GM12872 (cell line): ENCODE measurements at regions not wholly inside any gene's neighbourhood (a gene's known extent, or its start where the extent isn't known, plus 50 kb on each side); places are given as distances from the start of the nearest gene placed in this dataset.

ENCODE experiments used
- TF ChIP-seq, protein P1 (sequence below): IDR thresholded peaks from 3 replicates; pipeline ENCODE4 v1.5.1; 2011; ENCODE audit warnings: low read depth, mild to moderate bottlenecking, low read length, moderate library complexity; ENCODE audit not compliant: insufficient read depth

DNA sequence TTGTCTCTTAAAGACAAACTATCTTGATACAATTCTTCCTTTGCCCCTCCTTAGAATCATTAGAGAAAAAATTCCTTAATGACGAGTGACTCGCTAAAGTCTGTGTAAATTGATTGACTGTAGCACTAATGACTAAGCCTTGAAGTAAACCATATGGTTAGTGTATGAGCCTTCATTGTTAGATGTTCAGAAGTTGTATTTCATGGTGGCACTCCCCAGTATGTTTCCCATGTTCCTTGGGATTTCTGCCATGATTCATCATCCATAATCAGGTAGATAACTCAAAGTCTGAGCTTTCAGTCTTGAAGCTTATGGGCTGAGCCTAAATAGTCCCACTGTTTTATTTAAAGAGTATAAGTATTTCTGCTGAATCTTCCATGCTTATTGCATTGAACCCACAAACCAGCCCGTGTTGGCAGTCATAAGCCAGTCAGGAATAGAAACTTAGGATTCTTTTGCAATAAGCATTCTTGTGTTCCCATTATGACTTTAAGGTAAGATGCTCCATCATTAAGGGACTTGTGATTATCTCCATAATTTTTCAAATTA lies 371.2 kb upstream of the RARB start:
- TF ChIP-seq, protein P1, sequence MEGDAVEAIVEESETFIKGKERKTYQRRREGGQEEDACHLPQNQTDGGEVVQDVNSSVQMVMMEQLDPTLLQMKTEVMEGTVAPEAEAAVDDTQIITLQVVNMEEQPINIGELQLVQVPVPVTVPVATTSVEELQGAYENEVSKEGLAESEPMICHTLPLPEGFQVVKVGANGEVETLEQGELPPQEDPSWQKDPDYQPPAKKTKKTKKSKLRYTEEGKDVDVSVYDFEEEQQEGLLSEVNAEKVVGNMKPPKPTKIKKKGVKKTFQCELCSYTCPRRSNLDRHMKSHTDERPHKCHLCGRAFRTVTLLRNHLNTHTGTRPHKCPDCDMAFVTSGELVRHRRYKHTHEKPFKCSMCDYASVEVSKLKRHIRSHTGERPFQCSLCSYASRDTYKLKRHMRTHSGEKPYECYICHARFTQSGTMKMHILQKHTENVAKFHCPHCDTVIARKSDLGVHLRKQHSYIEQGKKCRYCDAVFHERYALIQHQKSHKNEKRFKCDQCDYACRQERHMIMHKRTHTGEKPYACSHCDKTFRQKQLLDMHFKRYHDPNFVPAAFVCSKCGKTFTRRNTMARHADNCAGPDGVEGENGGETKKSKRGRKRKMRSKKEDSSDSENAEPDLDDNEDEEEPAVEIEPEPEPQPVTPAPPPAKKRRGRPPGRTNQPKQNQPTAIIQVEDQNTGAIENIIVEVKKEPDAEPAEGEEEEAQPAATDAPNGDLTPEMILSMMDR = no peak

DNA sequence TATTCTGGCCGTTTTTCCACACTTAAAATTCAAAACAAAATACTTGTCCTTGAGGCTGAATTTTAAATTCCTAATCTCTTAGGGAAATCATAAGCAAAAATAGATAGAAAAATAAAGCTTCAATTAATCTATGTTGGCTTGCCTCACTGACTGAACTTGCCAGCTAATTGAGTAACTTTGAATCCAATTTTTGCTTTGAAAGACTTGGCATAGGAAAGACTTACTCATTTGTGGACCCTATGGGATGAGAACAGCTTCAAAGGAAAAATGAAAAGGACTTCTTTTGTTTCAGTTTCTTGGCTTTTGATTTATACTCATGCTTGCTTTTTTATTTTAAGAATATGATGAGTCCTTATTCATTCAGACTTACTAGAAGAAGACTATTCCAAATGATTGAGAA lies 370.7 kb upstream of the RARB start:
- TF ChIP-seq, protein P1 = no peak

DNA sequence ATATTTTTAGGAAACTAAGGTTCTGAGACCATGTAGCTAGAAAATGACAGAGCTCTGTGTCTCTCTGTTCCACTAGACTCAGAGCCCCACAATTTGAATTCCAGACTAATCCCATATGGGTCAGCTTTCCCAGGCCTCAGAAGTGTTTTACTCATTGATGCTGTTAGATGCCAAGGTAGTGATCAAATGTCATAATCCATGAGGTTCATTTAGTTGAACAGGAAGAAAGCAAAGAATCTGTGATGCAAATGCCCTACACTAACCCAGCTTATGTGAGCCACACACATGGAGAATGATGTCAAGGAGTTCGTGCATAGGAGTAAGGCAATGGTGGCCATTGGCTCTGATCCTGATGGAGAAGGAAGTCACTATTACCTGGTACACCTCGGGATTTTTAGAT lies 363.4 kb upstream of the RARB start:
- TF ChIP-seq, protein P1 = no peak

DNA sequence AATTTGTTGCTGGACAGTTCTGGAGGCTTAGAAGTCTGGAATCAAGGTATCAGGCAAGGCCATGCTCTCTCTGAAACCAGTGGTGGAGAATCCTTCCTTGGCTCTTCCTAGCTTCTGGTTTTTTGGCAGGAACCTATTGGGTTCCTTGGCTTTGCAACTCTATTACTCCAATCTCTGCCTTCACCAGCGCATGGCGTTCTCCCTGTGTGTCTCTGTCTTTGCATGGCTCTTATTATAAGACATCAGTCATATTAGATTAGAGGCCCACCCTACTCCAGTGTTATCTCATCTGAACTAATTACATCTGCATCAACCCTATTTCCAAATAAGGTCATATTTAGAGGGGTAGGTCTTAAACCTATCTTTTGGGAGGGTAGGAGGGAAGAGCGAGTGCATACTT lies 358.1 kb upstream of the RARB start:
- TF ChIP-seq, protein P1 = no peak

DNA sequence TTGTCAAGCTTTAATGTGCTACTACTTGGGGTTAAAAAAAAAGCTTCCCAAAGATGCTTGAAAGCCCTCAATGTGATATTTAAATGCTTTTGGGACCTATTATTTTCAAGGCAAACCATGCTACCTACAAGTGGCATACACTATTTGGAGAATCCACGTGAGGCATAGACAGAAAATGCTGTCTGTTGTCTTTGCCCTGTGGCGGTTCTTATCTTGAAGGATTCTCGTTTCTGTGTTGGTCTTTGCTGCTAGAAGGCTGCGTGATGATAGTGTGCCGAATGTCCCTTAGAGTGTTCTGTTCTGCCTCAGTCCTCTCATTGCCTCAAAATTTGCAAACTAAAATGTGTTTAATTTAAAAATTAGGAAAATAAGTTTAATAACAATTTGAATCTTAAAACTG lies 356.2 kb upstream of the RARB start:
- TF ChIP-seq, protein P1 = no peak

DNA sequence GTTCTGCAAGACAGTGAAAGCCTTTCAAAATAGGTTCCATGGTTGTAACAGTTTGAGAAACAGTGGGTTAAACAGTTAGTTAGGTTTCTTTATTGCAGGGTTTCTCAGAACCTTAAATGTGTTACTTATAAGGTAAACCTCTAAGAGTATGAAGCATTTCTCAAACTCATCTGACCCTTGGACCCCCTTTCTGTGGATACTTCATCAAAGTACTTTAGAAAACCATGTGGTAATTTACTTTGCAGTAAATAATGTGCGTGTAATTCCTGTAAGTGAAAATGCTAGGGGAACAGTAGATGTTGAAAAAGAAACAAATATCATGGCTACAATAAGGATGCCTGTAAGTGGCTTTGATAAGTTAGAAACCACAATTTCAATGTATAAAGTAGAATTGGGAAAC lies 354.6 kb upstream of the RARB start:
- TF ChIP-seq, protein P1 = no peak

DNA sequence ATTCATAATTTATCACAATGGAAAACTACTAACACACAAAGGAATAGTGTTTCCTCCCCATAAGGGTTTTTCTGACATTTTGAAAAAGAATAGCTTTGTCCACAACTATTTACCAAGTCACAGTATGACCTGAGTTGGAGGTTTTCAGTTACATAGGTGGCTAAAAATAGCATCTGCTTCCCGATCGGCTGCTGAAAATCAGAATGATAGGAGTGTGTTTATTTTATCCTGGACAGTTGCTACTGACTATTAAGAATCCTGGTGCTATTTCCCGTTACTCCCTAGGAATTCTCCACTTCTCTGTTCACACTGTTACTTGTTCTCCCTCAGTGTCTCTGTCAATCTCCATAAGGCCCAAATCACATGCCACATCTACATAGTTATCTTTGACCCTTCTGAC lies 353.9 kb upstream of the RARB start:
- TF ChIP-seq, protein P1 = no peak
